ENCODE measurements at regions not wholly inside any gene's neighbourhood (a gene's known extent, or its start where the extent isn't known, plus 50 kb on each side); places are given as distances from the start of the nearest gene placed in this dataset.
A peak's percentile ranks its signal among the peaks of the same experiment; 100 is the strongest.

DNA sequence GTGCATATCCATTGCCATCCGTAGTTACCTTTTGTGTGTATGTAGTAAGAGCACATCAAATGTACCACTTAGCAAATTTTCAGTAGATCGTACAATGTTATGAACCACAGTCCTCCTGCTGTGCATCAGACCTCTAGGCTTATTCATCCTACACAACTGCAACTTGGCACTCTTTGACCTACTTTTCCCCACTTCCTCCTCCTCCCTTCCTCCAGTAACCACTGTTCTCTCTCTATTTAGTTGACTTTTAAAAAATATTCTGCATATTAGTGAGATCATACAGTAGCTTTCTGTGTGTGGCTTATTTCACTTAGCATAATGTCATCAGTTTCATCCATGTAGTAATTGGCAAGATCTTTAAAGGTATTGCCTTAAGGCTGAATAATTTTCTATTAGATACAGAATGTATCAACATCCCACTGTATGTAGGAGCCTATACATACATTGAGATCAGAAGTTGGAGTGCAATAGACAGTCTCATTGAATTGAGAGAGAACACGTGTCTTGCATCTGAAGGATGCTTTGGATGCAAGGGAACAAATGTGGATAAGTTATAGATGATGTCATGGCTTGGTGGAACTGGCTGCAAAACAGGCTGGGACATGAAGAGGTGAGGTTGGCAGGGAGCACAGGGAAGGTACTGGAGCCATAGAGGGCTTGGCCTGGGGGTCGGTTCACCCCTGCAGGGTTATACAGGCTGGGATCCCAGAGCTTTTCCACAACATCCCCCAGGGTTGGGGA lies 83.0 kb upstream of the FAM180A start:
- TF ChIP-seq, protein P1, sequence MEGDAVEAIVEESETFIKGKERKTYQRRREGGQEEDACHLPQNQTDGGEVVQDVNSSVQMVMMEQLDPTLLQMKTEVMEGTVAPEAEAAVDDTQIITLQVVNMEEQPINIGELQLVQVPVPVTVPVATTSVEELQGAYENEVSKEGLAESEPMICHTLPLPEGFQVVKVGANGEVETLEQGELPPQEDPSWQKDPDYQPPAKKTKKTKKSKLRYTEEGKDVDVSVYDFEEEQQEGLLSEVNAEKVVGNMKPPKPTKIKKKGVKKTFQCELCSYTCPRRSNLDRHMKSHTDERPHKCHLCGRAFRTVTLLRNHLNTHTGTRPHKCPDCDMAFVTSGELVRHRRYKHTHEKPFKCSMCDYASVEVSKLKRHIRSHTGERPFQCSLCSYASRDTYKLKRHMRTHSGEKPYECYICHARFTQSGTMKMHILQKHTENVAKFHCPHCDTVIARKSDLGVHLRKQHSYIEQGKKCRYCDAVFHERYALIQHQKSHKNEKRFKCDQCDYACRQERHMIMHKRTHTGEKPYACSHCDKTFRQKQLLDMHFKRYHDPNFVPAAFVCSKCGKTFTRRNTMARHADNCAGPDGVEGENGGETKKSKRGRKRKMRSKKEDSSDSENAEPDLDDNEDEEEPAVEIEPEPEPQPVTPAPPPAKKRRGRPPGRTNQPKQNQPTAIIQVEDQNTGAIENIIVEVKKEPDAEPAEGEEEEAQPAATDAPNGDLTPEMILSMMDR (IDR thresholded peaks at IDR 0.05), result no peak
- H3K27me3 Mint-ChIP-seq (ENCODE audit: low read depth), result peaks cover 22% of the 10 kb centered on the region
- H3K4me3 Mint-ChIP-seq (ENCODE audit: unreplicated experiment), result no peak overlapping the region
- no peak for DNase-seq (ENCODE audit: low spot score)
- no peaks in the 10 kb centered on the region for H3K9me3 Mint-ChIP-seq (ENCODE audit: low read depth)
- H3K36me3 Mint-ChIP-seq (ENCODE audit: low read depth), result no peaks in the 10 kb centered on the region
- no peak overlapping the region for H3K27ac Mint-ChIP-seq (ENCODE audit: unreplicated experiment)
- H3K4me1 Mint-ChIP-seq (ENCODE audit: low read depth), result peaks cover 5% of the 10 kb centered on the region

DNA sequence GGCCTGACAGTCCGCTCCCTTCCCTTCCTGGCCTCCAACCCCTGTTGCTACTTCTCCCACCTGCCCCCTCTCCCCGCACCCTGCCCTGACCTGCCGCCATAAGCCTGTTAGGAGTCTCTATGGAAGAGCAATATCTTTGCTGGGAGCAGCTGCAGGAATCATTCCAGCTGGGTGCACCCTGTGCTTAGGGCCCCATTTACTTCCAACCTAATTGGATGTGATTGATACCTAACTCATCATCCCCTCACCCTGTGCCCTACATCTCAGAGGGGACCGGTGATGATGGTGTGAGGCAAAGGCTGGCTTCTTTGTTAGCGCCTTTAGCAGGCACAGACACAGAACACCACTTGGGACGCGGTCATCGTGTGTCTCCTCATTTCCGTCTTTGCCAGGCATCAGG lies 80.0 kb upstream of the FAM180A start:
- no peaks in the 10 kb centered on the region for H3K36me3 Mint-ChIP-seq (ENCODE audit: low read depth)
- H3K9me3 Mint-ChIP-seq (ENCODE audit: low read depth), result no peaks in the 10 kb centered on the region
- peak overlapping the region; percentile 17 for H3K4me3 Mint-ChIP-seq (ENCODE audit: unreplicated experiment)
- H3K27me3 Mint-ChIP-seq (ENCODE audit: low read depth), result peaks cover 18% of the 10 kb centered on the region
- TF ChIP-seq, protein P1 (IDR thresholded peaks at IDR 0.05), result no peak
- H3K27ac Mint-ChIP-seq (ENCODE audit: unreplicated experiment), result no peak overlapping the region
- DNase-seq (ENCODE audit: low spot score), result no peak
- H3K4me1 Mint-ChIP-seq (ENCODE audit: low read depth), result peaks cover 5% of the 10 kb centered on the region

- no peak overlapping the region for H3K27ac Mint-ChIP-seq (ENCODE audit: unreplicated experiment)
- H3K27me3 Mint-ChIP-seq (ENCODE audit: low read depth), result peaks cover 18% of the 10 kb centered on the region
- H3K4me1 Mint-ChIP-seq (ENCODE audit: low read depth), result peaks cover 5% of the 10 kb centered on the region
- TF ChIP-seq, protein P1 (IDR thresholded peaks at IDR 0.05), result no peak
- H3K36me3 Mint-ChIP-seq (ENCODE audit: low read depth), result no peaks in the 10 kb centered on the region
- no peak overlapping the region for H3K4me3 Mint-ChIP-seq (ENCODE audit: unreplicated experiment)
- no peaks in the 10 kb centered on the region for H3K9me3 Mint-ChIP-seq (ENCODE audit: low read depth)
- DNase-seq (ENCODE audit: low spot score), result no peak
Observed at GRCh38 chr7:135827391-135827790, 78.8 kb upstream of the FAM180A start.

DNA sequence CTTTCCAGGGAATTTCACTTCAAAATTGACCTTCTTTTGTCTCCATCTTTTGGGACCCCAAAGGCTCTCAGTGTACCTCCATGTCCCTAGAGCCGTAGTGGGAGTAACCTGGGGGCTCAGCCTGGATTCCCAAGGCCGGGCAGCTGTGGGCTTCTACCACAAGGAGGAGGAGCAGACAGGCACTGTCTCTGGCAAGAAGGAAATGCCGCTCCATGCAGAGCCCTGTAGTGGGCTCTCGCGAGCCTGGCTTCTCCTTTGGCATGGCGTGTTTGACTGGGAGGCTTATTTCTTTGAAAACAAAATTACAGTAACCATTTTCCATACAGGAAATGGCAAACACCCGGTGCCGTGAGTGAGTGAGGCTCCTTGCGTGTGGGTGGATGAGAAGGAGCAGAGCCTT lies 76.8 kb upstream of the FAM180A start:
- Mint-ChIP-seq H3K4me3 (ENCODE audit: unreplicated experiment) (no peak overlapping the region), H3K4me1 (ENCODE audit: low read depth) (peaks cover 5% of the 10 kb centered on the region), H3K36me3 (ENCODE audit: low read depth) (no peaks in the 10 kb centered on the region), H3K9me3 (ENCODE audit: low read depth) (no peaks in the 10 kb centered on the region), H3K27ac (ENCODE audit: unreplicated experiment) (no peak overlapping the region), H3K27me3 (ENCODE audit: low read depth) (peaks cover 13% of the 10 kb centered on the region)
- no peak for DNase-seq (ENCODE audit: low spot score)
- TF ChIP-seq, protein P1 (IDR thresholded peaks at IDR 0.05), result no peak

GRCh38 chr7:135822376-135822775 lies 73.8 kb upstream of the FAM180A start:
- Mint-ChIP-seq H3K4me1 (ENCODE audit: low read depth) (no peaks in the 10 kb centered on the region), H3K27ac (ENCODE audit: unreplicated experiment) (no peak overlapping the region), H3K27me3 (ENCODE audit: low read depth) (peaks cover 12% of the 10 kb centered on the region), H3K4me3 (ENCODE audit: unreplicated experiment) (no peak overlapping the region), H3K9me3 (ENCODE audit: low read depth) (no peaks in the 10 kb centered on the region), H3K36me3 (ENCODE audit: low read depth) (no peaks in the 10 kb centered on the region)
- DNase-seq (ENCODE audit: low spot score), result no peak
- TF ChIP-seq, protein P1 (IDR thresholded peaks at IDR 0.05), result no peak

Measured in chondrocyte (in vitro differentiated cells).